Frontal cortex (tissue), 3 donors: ENCODE measurements at regions not wholly inside any gene's neighbourhood (a gene's known extent, or its start where the extent isn't known, plus 50 kb on each side); places are given as distances from the start of the nearest gene placed in this dataset.
"Not testable (repeated sequence)": the region's sequence is repeated elsewhere in the genome, so short reads cannot be mapped to it uniquely, and the experiment has no call there.

Source experiments
- DNase-seq, 2 donors: peaks; one replicate each; pipeline ENCODE4 v3.0.0; 2012; ENCODE audit warnings: low spot score in 2 of 2
- FAIRE-seq: peaks from 2 replicates; lab custom pipeline; 2012; peaks lifted over from hg19 to GRCh38; lab: Jason Lieb, UNC
- donor health status: control.
- donor health status: control.
- donor health status: control.

- DNase-seq (no peak), FAIRE-seq (no peak)
Measured at GRCh38 chr4:158313566-158313965, 103.3 kb downstream of the TMEM144 start.

- DNase-seq (no peak), FAIRE-seq (no peak)
Measured at GRCh38 chr4:158314756-158315487, 104.6 kb downstream of the TMEM144 start.

GRCh38 chr4:158315706-158316105 lies 105.4 kb downstream of the TMEM144 start:
- no peak for DNase-seq
- FAIRE-seq, result no peak

- FAIRE-seq (no peak), DNase-seq (no peak)
Measured at GRCh38 chr4:158316264-158316663, 106.0 kb downstream of the TMEM144 start.

GRCh38 chr4:158319880-158320279 lies 109.6 kb downstream of the TMEM144 start:
- DNase-seq, result no peak
- no peak for FAIRE-seq

GRCh38 chr4:158322109-158322508 lies 111.8 kb downstream of the TMEM144 start:
- FAIRE-seq (no peak), DNase-seq (no peak)

- FAIRE-seq, result no peak
- DNase-seq, result no peak
Measured at GRCh38 chr4:158327525-158327924, 117.2 kb downstream of the TMEM144 start.

- DNase-seq (no peak), FAIRE-seq (no peak)
Measured at GRCh38 chr4:158331863-158332262, 121.6 kb downstream of the TMEM144 start.

- FAIRE-seq (no peak), DNase-seq (no peak)
Measured at GRCh38 chr4:158333820-158334219, 123.5 kb downstream of the TMEM144 start.

GRCh38 chr4:158341896-158342295 lies 131.6 kb downstream of the TMEM144 start:
- no peak for DNase-seq
- FAIRE-seq, result no peak

GRCh38 chr4:158346576-158346975 lies 136.3 kb downstream of the TMEM144 start:
- no peak for DNase-seq
- FAIRE-seq, result no peak

GRCh38 chr4:158347556-158347955 lies 137.3 kb downstream of the TMEM144 start:
- FAIRE-seq (no peak), DNase-seq (no peak)

- DNase-seq (no peak), FAIRE-seq (no peak)
Measured at GRCh38 chr4:158350161-158350560, 139.9 kb downstream of the TMEM144 start.

GRCh38 chr4:158353541-158354304 lies 143.4 kb downstream of the TMEM144 start:
- DNase-seq, result no peak
- no peak for FAIRE-seq

GRCh38 chr4:158356301-158356700 lies 146.0 kb downstream of the TMEM144 start:
- DNase-seq, result no peak

GRCh38 chr4:158367932-158368441 lies 153.7 kb upstream of the RXFP1 start:
- DNase-seq, FAIRE-seq: not testable (repeated sequence)

More at GRCh38 chr4:158356301-158356700, 146.0 kb downstream of the TMEM144 start:
- no peak for FAIRE-seq

- FAIRE-seq (no peak), DNase-seq (no peak)
Measured at GRCh38 chr4:158371158-158371557, 150.5 kb upstream of the RXFP1 start.

GRCh38 chr4:158374318-158374717 lies 147.4 kb upstream of the RXFP1 start:
- FAIRE-seq, result no peak
- DNase-seq, result no peak

GRCh38 chr4:158376106-158376840 lies 145.4 kb upstream of the RXFP1 start:
- FAIRE-seq (no peak), DNase-seq (no peak)

GRCh38 chr4:158384414-158384813 lies 137.3 kb upstream of the RXFP1 start:
- DNase-seq (no peak), FAIRE-seq (no peak)
